ENCODE measurements at regions not wholly inside any gene's neighbourhood (a gene's known extent, or its start where the extent isn't known, plus 50 kb on each side); places are given as distances from the start of the nearest gene placed in this dataset.

- ChIA-PET CTCF (no interaction called here), POLR2A (no interaction called here)
- ATAC-seq (no peak), DNase-seq (ENCODE audit: low read depth in 1 of 2, low spot score in 1 of 2) (no peak), FAIRE-seq (no peak)
- Histone ChIP-seq H3K4me1 (no peaks in the 10 kb centered on the region), H3K4me2 (no peak overlapping the region), H3K4me3 (no peak overlapping the region), H3K27ac (no peak overlapping the region), H3K9me3 (no peaks in the 10 kb centered on the region)
- no peak for TF ChIP-seq HOXB5 (CRISPR knock-in tag; IDR thresholded peaks at IDR 0.05)
Observed at GRCh38 chr11:37323843-37324242, 725.8 kb upstream of the RAG2 start.

GRCh38 chr11:37322333-37323194 lies 724.5 kb upstream of the RAG2 start:
- CTCF ChIA-PET, result no interaction called here
- Histone ChIP-seq H3K4me1 (no peaks in the 10 kb centered on the region), H3K9me3 (no peaks in the 10 kb centered on the region), H3K4me3 (no peak overlapping the region), H3K4me2 (no peak overlapping the region), H3K27ac (no peak overlapping the region)
- DNase-seq (ENCODE audit: low read depth in 1 of 2, low spot score in 1 of 2), result no peak
- 1% methylated on average over 8 of the region's 8 CpGs for WGBS (ENCODE audit: missing lambda C conversion rate)
- TF ChIP-seq SMC3 (IDR thresholded peaks at IDR 0.05), result no peak
- TF ChIP-seq MAZ (IDR thresholded peaks at IDR 0.05; ENCODE audit: borderline replicate concordance, low read depth, low read length), result no peak
- TF ChIP-seq CTCF (IDR thresholded peaks at IDR 0.05), result no peak
- TF ChIP-seq TFCP2L1 (CRISPR knock-in tag; IDR thresholded peaks at IDR 0.05), result no peak
- TF ChIP-seq MYC (IDR thresholded peaks at IDR 0.05; ENCODE audit: borderline replicate concordance, low read length), result no peak
- no peak for TF ChIP-seq RARB (CRISPR knock-in tag; IDR thresholded peaks at IDR 0.05)
- no peak for TF ChIP-seq REST (IDR thresholded peaks at IDR 0.05)
- TF ChIP-seq ZSCAN20 (CRISPR knock-in tag; IDR thresholded peaks at IDR 0.05), result no peak
- TF ChIP-seq USF2 (IDR thresholded peaks at IDR 0.05), result no peak
- no peak for TF ChIP-seq ELK1 (IDR thresholded peaks at IDR 0.05; ENCODE audit: low read depth, low read length)
- no peak for FAIRE-seq
- ATAC-seq, result no peak
- POLR2A ChIA-PET, result no interaction called here

GRCh38 chr11:37320921-37321320 lies 722.9 kb upstream of the RAG2 start:
- CTCF ChIA-PET, result no interaction called here

More at GRCh38 chr11:37320921-37321320, 722.9 kb upstream of the RAG2 start:
- no peak for DNase-seq (ENCODE audit: low read depth in 1 of 2, low spot score in 1 of 2)
- no peak for FAIRE-seq
- Histone ChIP-seq H3K4me3 (no peak overlapping the region), H3K4me1 (no peaks in the 10 kb centered on the region), H3K9me3 (no peaks in the 10 kb centered on the region), H3K27ac (no peak overlapping the region), H3K4me2 (no peak overlapping the region)
- TF ChIP-seq KDM1A (IDR thresholded peaks at IDR 0.05; ENCODE audit: low read depth), result no peak
- no peak for TF ChIP-seq E2F6 (IDR thresholded peaks at IDR 0.05; ENCODE audit: borderline replicate concordance, low read depth)
- no peak for TF ChIP-seq ATOH8 (CRISPR knock-in tag; IDR thresholded peaks at IDR 0.05; ENCODE audit: low read depth)
- TF ChIP-seq HEYL (CRISPR knock-in tag; IDR thresholded peaks at IDR 0.05), result no peak
- ATAC-seq, result no peak
- POLR2A ChIA-PET, result no interaction called here
